ENCODE measurements at regions not wholly inside any gene's neighbourhood (a gene's known extent, or its start where the extent isn't known, plus 50 kb on each side); places are given as distances from the start of the nearest gene placed in this dataset.

GRCh38 chr22:23007823-23008222, 62.5 kb upstream of the GNAZ start:
- no peak for TF ChIP-seq CTCF (IDR thresholded peaks at IDR 0.05; ENCODE audit: low read depth, low read length, missing control alignments)
- no peak for DNase-seq (ENCODE audit: extremely low read depth, low read depth)
- no peak overlapping the region for H3K4me3 ChIP-seq (replicated peaks; ENCODE audit: low read depth, low read length)

DNA sequence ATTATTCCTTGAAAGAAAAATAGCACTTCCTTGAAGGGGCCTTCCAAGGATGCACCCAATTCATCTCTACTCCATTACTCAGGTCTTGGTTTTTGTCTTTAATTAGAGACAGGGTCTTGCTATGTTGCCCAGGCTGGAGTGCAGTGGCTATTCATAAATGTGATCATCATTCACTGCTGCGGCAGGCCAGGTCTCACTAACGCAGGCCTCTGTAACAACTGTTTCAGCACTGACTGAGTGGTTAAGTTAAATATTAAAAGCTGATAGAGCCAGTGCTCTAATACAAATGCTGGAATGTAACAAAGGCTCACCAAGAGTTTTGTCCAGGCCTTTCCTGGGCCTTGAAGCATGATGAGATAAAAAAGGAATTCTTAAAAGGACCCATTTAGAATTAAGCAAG, 61.4 kb upstream of the GNAZ start:
- no peak for DNase-seq (ENCODE audit: extremely low read depth, low read depth)
- TF ChIP-seq CTCF (IDR thresholded peaks at IDR 0.05; ENCODE audit: low read depth, low read length, missing control alignments), result no peak
- H3K4me3 ChIP-seq (replicated peaks; ENCODE audit: low read depth, low read length), result no peak overlapping the region

All from HFF-Myc (cell line).